Dedifferentiated amniotic fluid mesenchymal stem cell (primary cell): ENCODE measurements at regions not wholly inside any gene's neighbourhood (a gene's known extent, or its start where the extent isn't known, plus 50 kb on each side); places are given as distances from the start of the nearest gene placed in this dataset.

Experiments used
- DNase-seq: peaks from one replicate; pipeline ENCODE4 v3.0.0-alpha.2; 2016; ENCODE audit errors: extremely low spot score

DNA sequence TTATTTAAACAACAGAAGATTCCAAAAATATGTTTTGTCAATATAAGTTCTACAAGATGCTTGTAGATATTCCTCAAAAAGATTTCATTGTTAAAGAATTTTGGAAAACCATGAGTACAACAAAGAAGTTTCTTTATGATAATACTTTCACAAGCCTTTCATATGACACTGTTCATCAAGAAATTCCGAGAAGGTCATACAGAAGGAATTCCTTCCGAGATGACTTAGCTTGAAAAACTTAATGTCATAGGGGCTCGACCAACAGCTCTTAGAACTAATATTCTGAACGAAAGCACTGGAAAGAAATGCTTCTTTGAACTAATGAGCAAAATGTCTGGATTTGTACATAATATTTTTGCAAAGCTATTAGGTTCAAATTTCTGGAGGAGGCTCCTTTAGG, 403.4 kb downstream of the KLF5 start:
- peak; percentile 41 for DNase-seq

DNA sequence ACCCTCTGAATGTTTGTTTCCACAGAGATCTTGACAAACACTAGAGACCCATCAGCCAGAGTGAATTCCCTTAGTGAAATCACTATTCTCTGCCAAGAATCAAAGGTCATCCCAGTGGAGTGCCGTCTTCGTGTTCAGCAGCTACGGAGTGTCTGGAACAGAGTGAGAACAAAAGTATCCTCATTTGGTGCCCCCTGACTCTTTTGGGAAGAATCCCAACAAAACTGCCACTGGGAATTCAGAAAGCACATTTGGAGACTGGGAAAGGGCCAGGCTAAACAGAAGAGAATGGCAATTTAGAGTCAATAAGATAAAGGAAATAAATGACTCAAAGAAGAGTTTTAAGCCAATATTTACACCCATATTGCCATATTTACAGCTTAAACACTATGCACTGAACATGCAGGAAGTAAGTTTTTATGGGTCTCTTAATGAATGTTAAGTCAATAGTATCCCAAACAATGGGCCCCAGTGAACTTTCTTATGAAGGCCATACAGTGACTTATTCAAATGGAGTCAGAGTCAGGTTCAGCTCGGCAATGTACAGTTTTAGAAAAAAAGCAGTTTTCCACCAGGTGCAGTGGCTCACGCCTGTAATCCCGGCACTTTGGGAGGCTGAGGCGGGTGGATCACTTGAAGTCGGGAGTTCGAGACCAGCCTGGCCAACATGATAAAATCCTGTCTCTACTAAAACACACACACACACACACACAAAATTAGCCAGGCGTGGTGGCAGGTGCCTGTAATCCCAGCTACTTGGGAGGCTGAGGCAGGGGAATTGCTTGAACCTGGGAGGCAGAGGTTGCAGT, 392.6 kb downstream of the KLF5 start:
- DNase-seq = no peak

DNA sequence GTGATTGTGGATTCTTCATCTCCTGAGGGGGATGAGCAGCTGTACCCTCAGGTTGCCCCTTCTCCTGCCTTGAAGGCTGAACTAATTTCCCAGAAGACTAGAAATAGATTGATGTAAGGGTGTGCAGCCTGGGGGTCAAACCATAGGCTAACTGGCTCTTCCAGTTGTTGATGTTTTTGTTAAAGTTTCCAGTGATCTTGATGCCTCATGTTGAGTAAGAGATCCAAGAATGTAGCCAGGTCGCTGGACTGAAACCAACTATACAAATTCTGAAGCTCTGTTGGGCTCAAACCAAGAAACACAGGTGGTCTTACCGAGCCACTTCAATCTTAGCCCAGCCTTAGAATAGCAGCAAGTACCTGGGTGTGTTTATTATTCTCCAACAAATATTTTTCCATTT, 391.8 kb downstream of the KLF5 start:
- no peak for DNase-seq

DNA sequence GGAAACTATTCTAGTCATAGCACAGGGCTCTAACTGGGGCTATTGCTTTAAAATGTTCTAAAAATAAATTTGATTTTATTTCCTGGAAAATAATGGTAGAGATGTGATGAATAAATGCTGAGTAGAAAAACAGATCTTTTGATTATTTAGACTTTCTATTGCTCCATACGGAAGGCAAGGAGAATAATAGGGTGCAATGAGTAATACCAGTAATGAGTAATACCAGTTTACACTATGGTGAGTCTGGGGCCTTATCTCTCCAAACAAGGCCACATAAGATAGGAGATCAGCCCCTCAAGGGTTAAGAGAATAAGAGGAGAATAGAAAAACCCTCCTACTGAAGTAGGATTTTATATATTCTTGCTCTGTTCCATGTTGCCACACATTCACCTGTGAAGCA, 390.4 kb downstream of the KLF5 start:
- DNase-seq = no peak

DNA sequence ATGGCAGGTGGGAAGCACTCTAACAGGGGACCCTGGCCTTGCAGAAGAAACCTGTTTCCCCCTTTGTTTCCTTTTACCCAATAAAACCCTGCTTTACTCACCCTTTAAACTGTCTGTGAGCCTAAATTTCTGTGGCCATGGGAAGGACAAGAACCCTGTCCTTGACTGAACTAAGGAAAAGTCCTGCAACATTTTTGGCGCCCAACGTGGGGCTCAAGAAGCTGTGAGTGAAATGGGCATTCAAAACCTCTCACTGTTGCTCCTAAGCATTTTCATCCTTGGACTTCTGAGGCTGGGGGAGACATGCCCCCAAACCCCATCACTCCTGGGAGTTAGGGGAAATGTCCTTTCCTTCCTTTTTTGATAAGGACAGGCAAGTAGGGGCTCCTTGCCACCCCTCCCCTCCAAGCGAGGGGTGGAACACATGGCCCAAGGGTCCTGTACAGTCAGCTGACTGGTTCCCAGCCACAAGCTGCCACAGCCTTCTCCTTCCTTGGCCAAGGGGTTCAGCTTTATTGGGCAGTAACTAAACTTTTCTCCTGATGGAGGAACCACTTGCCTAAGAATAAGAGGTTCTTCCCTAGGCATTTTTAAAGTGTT, 381.6 kb downstream of the KLF5 start:
- no peak for DNase-seq

DNA sequence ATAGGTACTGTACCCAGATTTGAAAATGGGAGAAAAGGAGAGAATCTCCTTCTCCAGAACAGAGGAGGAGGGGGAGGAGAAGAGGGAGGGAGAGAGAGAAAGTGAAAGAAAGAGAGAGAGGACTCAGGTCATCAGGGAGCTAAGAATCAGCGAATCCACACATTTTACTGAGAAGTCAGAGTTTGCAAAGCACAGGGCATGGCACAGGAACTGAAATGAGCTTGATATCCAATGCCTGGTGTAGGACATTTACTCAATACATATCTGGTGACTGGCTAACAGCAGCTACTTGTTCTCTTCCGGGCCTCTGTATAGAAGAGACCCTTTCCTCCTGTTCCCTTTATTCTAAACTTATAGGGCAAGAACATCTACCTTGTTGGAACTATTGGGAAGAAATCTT, 375.1 kb downstream of the KLF5 start:
- no peak for DNase-seq

DNA sequence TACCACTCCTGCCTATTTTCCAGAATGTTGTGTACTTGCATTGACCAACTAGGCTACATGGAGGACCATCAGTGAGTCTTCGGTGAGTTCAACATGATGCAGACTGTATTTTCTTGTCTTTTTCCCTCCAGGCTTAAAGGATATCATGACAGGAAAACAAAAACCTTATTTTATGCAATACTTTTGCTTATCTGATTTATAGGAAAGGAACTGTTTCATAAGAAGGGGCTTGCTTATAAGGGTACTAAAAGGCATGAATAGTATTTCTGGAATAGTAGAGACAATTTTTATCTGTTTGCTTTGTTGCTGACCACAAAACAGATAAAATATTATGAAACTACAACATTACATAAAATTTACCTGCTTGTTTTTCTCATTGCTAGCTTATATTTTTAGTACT, 374.7 kb downstream of the KLF5 start:
- no peak for DNase-seq

DNA sequence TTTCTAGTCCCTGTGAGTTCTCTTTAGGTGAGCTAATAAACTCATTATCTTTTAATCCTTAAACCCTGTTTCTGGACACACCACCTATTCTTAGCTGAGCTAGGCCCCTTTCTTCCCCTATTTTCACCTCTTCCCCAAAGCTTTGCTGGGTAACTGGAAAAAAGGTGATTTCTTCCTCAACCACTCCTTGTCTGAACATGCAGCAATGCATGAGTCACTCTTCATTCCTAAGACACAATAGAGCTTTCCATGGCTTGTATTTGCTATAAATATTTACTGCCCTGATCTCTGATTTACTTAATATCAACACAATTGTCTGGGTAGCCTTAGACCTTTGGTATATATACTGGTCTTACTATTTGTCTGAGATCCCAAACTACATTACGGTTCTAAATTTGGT, 370.9 kb downstream of the KLF5 start:
- DNase-seq = peak; percentile 22

DNA sequence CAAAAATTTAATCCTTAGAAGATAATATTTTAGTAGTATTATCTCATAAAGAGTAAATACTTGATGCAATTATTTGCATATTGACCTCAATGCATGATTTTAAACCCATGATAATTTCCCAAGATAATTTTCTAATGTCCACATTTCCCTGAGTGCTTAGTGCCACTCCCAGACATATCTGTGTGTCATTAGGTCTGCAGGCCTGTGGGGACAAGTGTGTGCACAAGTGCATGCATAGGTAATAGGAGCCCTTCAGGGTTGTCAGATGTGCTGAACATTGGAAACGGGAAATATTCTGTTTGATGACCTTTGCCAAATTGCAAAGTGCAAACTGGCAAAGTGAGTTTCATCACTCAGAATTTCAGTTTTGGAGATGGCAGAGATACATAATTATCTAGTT, 369.9 kb downstream of the KLF5 start:
- DNase-seq = no peak

DNA sequence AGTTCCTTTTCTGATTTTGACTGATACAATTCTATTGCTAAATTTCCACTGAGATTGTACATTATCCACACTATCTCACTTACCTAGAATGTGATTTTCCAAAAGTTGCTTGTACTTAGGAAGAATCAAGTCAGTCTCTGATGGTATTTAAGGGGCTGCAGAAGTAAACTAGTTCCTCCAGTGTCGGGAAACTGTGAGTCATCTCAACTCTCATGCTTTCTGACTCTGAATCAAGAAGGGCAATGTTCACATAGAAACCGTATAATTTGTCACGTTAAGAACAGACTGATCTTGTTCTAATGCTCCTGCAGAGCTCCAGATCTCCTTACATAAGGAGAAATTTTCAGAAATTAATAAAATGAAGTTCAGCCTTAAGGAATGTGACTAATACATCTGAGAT, 369.3 kb downstream of the KLF5 start:
- peak; percentile 80 for DNase-seq

DNA sequence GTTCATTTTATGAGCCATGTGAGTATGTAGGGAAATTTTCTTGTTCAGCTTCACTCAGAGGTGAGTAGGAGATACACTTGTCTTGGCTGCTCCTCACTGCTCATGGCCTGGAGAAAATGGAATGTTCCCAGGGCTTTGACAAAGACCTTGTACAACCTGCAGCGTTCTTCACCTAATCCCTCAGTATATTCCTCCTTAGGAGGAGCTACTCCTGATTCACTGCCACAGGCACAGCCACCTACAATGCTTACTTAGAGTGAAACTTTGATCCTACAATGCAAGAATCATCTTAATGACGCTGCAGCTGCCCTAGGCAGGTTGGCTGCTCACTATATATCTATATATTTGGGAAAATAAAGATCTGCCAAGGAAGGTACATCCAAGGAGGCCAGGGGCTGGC, 364.2 kb downstream of the KLF5 start:
- no peak for DNase-seq

DNA sequence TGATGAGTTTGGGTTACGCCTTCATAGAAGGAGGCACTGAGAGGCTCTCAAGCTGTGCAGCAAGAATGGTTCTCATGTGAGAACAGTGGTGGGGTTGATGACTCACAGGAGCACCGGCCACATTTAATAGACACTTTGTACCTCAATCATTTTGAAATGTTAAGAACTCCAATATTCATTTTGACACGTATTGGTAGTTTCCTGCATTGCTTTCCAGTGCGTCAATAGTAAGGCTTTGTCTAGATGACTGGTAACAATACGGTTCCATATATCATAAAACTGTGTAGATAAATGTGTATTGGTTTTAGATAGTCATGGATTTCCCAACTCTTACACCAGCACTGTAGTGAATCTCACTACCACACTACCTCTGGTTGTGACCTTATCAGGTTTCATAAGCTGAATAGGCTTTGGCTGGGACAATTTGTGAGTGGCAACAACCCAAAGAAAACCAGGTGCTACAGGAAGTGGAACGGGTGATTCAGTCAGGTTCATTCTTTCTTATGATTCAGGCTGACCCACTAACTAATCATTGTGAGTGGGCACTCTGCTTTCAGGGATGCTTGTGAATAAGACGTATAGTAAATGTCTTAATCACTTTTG, 362.6 kb downstream of the KLF5 start:
- DNase-seq = no peak

DNA sequence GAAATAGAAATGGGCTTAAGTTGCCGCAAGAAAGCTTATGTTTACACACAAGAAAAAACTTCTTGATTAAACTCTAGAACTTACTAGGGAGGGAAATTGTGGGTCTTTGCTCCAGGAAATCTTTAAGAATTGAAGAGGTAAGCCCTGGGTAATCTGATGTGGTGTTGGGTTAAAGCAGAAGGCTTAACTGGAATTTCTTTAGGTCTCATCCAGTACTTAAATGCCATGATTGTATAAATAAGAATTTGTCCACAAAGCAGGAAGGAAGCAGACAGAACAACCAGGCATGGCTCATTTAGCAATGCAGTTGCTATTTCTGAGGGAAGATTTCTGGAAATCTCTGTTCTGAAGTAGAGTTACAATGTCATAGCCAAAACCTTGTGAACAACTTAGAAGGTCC, 360.4 kb downstream of the KLF5 start:
- DNase-seq = no peak

DNA sequence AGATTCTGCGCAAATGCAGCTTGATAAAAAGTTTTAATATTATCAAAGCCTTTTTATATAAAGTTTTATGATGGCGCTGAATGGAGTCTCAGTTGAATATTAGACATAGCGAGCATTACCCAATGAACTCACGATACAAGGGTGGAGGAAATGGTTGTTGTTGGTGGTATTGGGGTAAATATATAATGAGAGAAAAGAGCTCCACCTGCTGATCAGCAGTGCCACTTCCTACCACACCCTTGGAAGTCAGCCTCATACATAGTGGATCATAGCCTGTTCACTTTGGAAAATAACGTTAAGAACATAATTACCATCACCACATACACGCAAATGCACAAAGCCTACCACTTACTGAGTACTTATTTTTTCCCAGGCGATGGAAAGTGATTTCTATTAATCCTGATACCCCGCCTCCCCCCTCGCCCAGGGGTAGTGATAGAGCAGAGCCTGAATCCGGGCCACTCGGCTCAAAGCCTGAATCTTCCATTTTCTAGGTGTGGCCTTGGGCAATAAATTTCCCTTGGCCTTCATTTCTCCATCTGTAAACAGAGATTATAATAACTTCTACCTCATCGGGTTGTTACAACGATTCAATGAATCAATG, 358.3 kb downstream of the KLF5 start:
- no peak for DNase-seq

DNA sequence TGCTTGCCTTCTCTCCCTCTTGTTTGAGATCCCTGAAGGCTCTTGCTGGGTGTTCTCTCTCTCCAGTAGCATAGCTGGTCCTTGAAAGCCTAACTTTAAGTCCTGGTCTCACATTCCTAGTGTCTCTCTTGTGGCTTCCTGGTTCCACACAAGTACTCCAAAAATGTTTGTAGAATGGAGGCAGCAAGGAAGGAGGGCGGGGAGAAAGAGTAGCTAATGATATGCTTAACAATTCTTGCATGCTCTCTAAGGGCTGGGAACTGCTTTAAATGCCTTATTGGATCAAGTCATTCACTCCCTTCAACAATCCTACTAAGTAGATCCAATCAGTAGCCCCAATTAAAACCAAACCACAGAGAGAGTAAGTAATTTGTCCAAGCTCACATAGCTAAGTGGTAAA, 357.3 kb downstream of the KLF5 start:
- DNase-seq = peak; percentile 17

DNA sequence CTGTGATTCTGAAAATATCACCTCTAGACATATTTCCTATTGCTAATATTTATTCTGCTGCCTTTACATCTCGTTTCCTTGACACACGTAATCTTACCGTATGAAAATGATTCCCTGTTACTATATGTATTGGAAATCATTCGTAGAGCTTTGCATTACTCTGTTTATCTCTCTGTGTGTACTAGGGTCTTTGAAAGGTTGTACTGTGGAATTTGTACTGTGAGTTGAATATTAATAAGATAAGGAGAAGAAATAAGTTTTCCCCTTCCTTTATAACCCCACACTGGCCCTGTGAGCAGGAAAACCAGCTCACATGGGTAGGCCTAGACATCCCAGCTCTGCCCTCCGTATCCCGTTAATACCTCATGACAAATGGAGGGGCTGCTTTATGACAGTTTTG, 354.9 kb downstream of the KLF5 start:
- DNase-seq = no peak

DNA sequence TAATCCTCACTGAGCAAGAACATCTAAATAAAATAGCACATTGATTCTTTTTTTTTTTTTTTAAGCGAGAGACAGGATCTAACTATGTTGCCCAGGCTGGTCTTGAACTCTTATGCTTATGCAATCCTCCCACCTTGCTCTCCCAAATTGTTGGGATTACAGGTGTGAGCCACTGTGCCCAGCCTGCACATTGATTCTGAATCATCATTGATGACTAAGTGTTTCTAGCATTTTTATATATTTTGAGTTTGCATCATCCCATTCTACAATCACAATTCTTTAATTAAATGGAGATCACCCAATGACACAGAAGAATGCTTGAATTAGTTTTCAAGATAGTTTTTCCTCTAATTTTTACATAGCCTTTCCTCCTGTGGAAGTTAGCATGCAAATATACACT, 354.1 kb downstream of the KLF5 start:
- DNase-seq = no peak

DNA sequence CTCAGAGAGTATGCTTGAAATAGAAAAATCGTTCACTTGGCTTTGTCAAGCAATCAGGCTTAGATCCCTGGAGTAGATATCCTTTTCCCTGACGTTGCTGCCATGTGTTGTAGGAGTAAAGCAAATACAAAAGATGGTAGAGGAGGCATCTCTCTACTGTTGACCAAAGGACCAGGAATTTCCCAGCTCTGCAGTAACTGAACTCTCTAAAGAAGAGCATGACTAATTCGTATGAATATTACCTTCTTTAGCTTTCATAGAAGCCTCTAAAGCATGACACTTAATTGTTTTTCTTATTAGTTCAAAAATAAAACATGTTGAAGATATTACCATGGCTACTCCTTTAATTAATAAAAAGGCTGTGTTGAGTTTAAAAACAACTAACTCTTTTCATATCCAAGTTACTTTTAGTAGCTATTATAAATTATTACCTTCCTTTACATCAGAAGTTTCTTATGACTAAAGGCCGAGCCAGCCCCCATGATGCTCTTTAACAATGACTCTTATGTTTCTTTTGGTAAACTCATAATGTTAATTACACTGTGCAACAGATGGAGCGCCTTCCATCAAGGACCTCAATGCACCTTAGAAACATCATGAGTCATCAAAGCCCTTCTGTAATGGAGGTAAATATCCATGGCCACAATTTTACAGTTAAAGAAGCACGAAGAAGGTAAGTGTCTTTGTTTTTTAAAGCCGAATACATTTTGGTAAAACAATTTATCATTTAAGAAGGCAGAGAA, 352.4 kb downstream of the KLF5 start:
- no peak for DNase-seq

DNA sequence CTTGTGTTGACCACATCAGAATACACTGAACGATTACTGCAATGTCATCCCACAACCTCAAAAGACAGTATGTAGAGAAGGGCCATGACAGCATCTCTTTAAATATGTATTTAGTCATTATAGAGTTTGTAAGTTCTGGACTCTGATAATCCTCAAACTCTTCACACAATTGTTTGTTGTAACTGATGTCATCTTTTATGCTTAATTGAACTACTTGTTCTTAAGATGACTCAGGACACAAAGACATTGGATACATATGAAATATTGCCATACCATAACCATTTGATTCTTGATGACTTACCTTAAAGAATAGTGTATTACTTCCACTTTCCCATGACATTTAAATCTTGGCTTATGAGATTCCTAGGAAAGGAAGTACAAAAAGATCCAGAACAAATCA, 347.6 kb downstream of the KLF5 start:
- DNase-seq = no peak

DNA sequence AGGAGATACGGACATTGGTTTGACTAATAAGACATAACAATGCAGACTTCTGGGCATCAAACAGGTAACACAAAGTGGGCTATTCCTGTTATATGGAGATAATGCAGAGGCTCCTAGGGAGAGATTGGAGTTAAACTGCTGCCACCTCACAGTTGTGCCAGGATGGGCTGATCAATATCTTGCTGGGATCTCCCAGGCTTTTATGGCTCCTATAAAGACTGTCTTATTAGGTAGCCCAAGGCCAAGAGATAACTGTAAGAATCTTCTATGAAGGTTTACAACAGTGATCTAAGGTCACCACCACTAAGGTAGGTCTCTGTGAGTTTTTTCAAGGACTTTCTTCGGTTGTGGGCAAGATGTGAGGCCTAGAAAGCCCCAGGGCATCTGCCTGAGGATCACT, 345.8 kb downstream of the KLF5 start:
- DNase-seq = no peak

DNA sequence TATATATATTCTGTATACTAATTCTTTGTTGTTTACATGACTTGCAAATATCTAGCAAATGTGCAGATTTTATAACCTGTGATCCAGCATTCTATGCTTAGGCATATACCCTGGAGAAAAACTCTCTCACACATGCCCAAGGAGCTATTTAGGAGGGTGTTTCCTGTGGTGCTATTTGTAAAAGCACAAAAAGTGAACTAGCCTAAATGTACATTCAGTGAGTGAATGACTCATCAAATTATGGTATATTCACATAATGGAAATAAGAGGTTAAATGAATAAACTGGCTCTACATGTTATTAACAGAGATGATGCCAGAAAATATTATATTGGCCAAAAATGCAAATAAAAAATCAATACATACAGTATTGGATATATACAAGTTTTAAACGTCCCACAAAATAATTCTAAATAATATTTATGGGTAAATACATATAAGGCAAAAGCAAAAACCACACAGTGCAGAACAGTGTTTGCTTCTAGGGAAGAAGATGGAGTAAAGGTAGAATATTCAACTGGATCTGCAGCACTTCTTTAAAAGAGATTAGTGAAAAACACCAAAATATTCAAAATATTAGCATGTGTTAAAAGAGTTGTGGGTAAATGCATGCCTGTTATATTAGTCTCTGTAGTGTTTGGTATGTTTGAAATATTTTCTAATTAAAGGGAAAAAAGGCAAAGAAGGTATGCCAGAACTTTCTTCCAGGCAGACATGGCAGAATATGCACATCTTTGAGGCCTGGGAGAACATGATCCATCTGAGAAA, 344.7 kb downstream of the KLF5 start:
- no peak for DNase-seq

DNA sequence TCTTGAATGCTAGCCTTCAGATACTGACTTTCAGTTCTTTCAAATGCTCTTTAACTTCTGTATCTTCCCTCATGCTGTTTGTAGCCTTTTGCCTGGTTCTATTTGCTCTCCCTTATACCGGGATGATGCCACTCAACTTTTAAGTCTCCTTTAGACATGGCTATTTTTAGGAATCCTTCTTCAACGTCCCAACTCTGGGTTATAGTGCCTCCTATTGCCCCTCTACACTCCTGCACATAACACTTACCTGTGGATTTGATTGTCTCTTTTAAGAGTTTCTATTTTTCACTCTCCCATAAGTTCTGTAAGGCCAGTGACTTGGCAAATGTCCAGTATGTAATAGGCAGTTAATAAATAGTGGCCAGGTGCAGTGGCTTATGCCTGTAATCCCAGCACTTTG, 343.0 kb downstream of the KLF5 start:
- DNase-seq = no peak
